PFSK-1 (cell line): ENCODE measurements at regions not wholly inside any gene's neighbourhood (a gene's known extent, or its start where the extent isn't known, plus 50 kb on each side); places are given as distances from the start of the nearest gene placed in this dataset.

Experiments used
- FOXP2 ChIP-seq: optimal IDR thresholded peaks from 2 replicates; pipeline ENCODE3; 2011; ENCODE audit warnings: borderline replicate concordance, control low read depth, inconsistent platforms; ENCODE audit not compliant: insufficient read depth; ENCODE audit errors: extremely low read length, extremely low read depth
- POLR2AphosphoS5 ChIP-seq: IDR thresholded peaks from 2 replicates; pipeline ENCODE4 v1.6.1; 2012; ENCODE audit warnings: low read depth, mild to moderate bottlenecking, control low read depth, low read length, moderate library complexity
- REST ChIP-seq, 2 experiments: IDR thresholded peaks; 2 replicates each; pipeline versions ENCODE4 v1.6.1 to v1.8.0; 2011 to 2012; ENCODE audit warnings: low read depth in 2 of 2, low read length in 2 of 2, control low read depth in 1 of 2, inconsistent platforms in 1 of 2, mild to moderate bottlenecking in 1 of 2, moderate library complexity in 1 of 2; ENCODE audit not compliant: insufficient read depth in 1 of 2
- SIN3A ChIP-seq: IDR thresholded peaks from 2 replicates; pipeline ENCODE4 v1.6.1; 2012; ENCODE audit warnings: mild to moderate bottlenecking, low read length, moderate library complexity, borderline replicate concordance; ENCODE audit not compliant: insufficient read depth
- TAF1 ChIP-seq: IDR thresholded peaks from 2 replicates; pipeline ENCODE4 v1.6.1; 2012; ENCODE audit warnings: low read length, control low read depth, borderline replicate concordance; ENCODE audit not compliant: insufficient read depth

GRCh38 chr1:189131576-189131975 lies 1346.1 kb downstream of the BRINP3 start:
- TF ChIP-seq SIN3A (no peak), FOXP2 (no peak), POLR2AphosphoS5 (no peak), REST (IDR thresholded peaks at IDR 0.05; ENCODE audit: insufficient read depth in 1 of 2, low read depth in 2 of 2, low read length in 2 of 2) (no peak)

- no peak for TF ChIP-seq SIN3A
- no peak for TF ChIP-seq TAF1
- TF ChIP-seq REST (IDR thresholded peaks at IDR 0.05; ENCODE audit: insufficient read depth in 1 of 2, low read depth in 2 of 2, low read length in 2 of 2), result no peak
- TF ChIP-seq POLR2AphosphoS5, result no peak
- no peak for TF ChIP-seq FOXP2
These were observed 1336.6 kb downstream of the BRINP3 start for GRCh38 chr1:189141056-189141455.

GRCh38 chr1:189149547-189150375 lies 1327.9 kb downstream of the BRINP3 start:
- TF ChIP-seq POLR2AphosphoS5 (no peak), TAF1 (no peak), REST (IDR thresholded peaks at IDR 0.05; ENCODE audit: insufficient read depth in 1 of 2, low read depth in 2 of 2, low read length in 2 of 2) (no peak), FOXP2 (no peak), SIN3A (no peak)

GRCh38 chr1:189150624-189151023 lies 1327.0 kb downstream of the BRINP3 start:
- TF ChIP-seq POLR2AphosphoS5 (no peak), REST (IDR thresholded peaks at IDR 0.05; ENCODE audit: insufficient read depth in 1 of 2, low read depth in 2 of 2, low read length in 2 of 2) (no peak), TAF1 (no peak), SIN3A (no peak), FOXP2 (no peak)
